ENCODE measurements at regions not wholly inside any gene's neighbourhood (a gene's known extent, or its start where the extent isn't known, plus 50 kb on each side); places are given as distances from the start of the nearest gene placed in this dataset.
A peak's percentile ranks its signal among the peaks of the same experiment; 100 is the strongest.

GRCh38 chr22:33111491-33111890, 53.3 kb upstream of the SYN3 start:
- no peaks in the 10 kb centered on the region for H3K27me3 ChIP-seq (ENCODE audit: insufficient read depth, low read depth, low read length)
- H3K4me2 ChIP-seq (ENCODE audit: low read length): no peak overlapping the region
- H3K4me3 ChIP-seq (ENCODE audit: low read length): no peak overlapping the region
- no peak for TF ChIP-seq TAF1 (IDR thresholded peaks at IDR 0.05; ENCODE audit: low read depth)
- TF ChIP-seq MXI1 (conservative IDR thresholded peaks at IDR 0.05; ENCODE audit: poor library complexity, severe bottlenecking): no peak
- TF ChIP-seq POLR2AphosphoS5 (IDR thresholded peaks at IDR 0.05): no peak
- no peak for TF ChIP-seq SMC3 (conservative IDR thresholded peaks at IDR 0.05; ENCODE audit: poor library complexity)
- no peak for TF ChIP-seq EZH2 (IDR thresholded peaks at IDR 0.05; ENCODE audit: borderline replicate concordance, insufficient read depth, low read length, poor library complexity, severe bottlenecking)
- no peak for TF ChIP-seq REST (IDR thresholded peaks at IDR 0.05; ENCODE audit: borderline replicate concordance)
- no peak for TF ChIP-seq EP300 (conservative IDR thresholded peaks at IDR 0.05; ENCODE audit: poor library complexity, severe bottlenecking)
- TF ChIP-seq CTCF (IDR thresholded peaks at IDR 0.05; ENCODE audit: poor library complexity, severe bottlenecking): no peak
- no peak for TF ChIP-seq RAD21 (conservative IDR thresholded peaks at IDR 0.05)
- no peak overlapping the region for H3K9ac ChIP-seq (ENCODE audit: low read length)
- no peaks in the 10 kb centered on the region for H3K36me3 ChIP-seq (ENCODE audit: insufficient read depth, low read length)
- H4K20me1 ChIP-seq (ENCODE audit: insufficient read depth): no peaks in the 10 kb centered on the region
- no peak overlapping the region for H2AFZ ChIP-seq (ENCODE audit: low read depth, low read length)
- no peaks in the 10 kb centered on the region for H3K9me2 ChIP-seq (ENCODE audit: insufficient read depth, low read length)
- H3K9me3 ChIP-seq (ENCODE audit: low read length): no peaks in the 10 kb centered on the region
- H3K27ac ChIP-seq (ENCODE audit: low read length): peak overlapping the region; percentile 17
- H3F3A ChIP-seq (ENCODE audit: insufficient read depth, low read length, poor library complexity, severe bottlenecking): no peaks in the 10 kb centered on the region
- H3K79me2 ChIP-seq (replicated peaks; ENCODE audit: insufficient read depth, low read length): no peaks in the 10 kb centered on the region

GRCh38 chr22:33110562-33111163, 52.5 kb upstream of the SYN3 start:
- Histone ChIP-seq H3K4me3 (ENCODE audit: low read length) (no peak overlapping the region), H3K79me2 (replicated peaks; ENCODE audit: insufficient read depth, low read length) (no peaks in the 10 kb centered on the region), H3K9me3 (ENCODE audit: low read length) (no peaks in the 10 kb centered on the region), H3F3A (ENCODE audit: insufficient read depth, low read length, poor library complexity, severe bottlenecking) (no peaks in the 10 kb centered on the region), H3K4me2 (ENCODE audit: low read length) (no peak overlapping the region), H3K9ac (ENCODE audit: low read length) (no peak overlapping the region), H4K20me1 (ENCODE audit: insufficient read depth) (no peaks in the 10 kb centered on the region), H3K36me3 (ENCODE audit: insufficient read depth, low read length) (no peaks in the 10 kb centered on the region), H3K27me3 (ENCODE audit: insufficient read depth, low read depth, low read length) (no peaks in the 10 kb centered on the region), H2AFZ (ENCODE audit: low read depth, low read length) (no peak overlapping the region), H3K27ac (ENCODE audit: low read length) (no peak overlapping the region), H3K9me2 (ENCODE audit: insufficient read depth, low read length) (no peaks in the 10 kb centered on the region)
- no peak for TF ChIP-seq TAF1 (IDR thresholded peaks at IDR 0.05; ENCODE audit: low read depth)
- no peak for TF ChIP-seq SMC3 (conservative IDR thresholded peaks at IDR 0.05; ENCODE audit: poor library complexity)
- TF ChIP-seq RAD21 (conservative IDR thresholded peaks at IDR 0.05): no peak
- TF ChIP-seq REST (IDR thresholded peaks at IDR 0.05; ENCODE audit: borderline replicate concordance): no peak
- no peak for TF ChIP-seq CTCF (IDR thresholded peaks at IDR 0.05; ENCODE audit: poor library complexity, severe bottlenecking)
- TF ChIP-seq MXI1 (conservative IDR thresholded peaks at IDR 0.05; ENCODE audit: poor library complexity, severe bottlenecking): no peak
- no peak for TF ChIP-seq EZH2 (IDR thresholded peaks at IDR 0.05; ENCODE audit: borderline replicate concordance, insufficient read depth, low read length, poor library complexity, severe bottlenecking)
- no peak for TF ChIP-seq EP300 (conservative IDR thresholded peaks at IDR 0.05; ENCODE audit: poor library complexity, severe bottlenecking)
- no peak for TF ChIP-seq POLR2AphosphoS5 (IDR thresholded peaks at IDR 0.05)
